HG03045 (cell line): ENCODE measurements at regions not wholly inside any gene's neighbourhood (a gene's known extent, or its start where the extent isn't known, plus 50 kb on each side); places are given as distances from the start of the nearest gene placed in this dataset.

Source experiments
- ATAC-seq: cut with Tn5 transposase; IDR thresholded peaks from one replicate; pipeline ENCODE4 v1.9.1; 2021; ENCODE audit warnings: mild to moderate bottlenecking, moderate library complexity; ENCODE audit not compliant: unreplicated experiment

DNA sequence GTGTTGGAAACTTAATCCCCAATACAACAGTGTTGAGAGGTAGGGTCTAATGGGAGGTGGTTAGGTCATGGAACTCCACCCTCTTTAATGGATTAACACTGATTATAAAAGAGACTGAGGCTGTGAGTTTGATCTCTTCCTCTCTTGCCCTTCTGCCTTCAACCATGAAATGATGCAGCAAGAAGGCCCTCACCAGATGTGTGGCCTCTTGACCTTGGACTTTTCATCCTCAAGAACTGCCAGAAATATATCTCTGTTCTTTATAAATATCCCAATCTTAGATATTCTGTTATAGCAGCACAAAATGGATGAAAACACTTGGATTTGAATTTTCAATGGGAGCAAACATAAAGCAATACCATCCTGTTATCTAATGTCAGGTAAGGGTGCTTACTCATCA lies 67.6 kb downstream of the NMUR2 start:
- ATAC-seq = no peak

DNA sequence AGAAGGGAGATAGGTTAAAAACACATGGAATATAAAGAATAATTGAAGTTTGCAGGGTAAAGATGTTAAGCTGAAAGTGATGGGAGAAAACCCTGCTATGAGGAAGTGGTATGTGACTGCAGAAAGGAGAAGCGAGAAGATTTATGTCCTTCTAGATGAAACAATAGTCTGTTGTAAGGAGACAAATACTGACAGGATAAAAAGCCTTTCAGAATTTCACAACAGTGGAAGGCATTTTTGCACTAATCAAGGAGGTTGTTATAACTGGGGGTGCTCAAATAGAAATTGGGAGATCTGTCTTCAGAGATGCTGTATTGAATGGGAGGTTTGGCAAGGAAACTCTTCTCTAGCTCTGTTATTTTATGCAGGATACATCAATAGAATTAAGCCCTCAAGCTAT lies 69.6 kb downstream of the NMUR2 start:
- ATAC-seq = no peak

DNA sequence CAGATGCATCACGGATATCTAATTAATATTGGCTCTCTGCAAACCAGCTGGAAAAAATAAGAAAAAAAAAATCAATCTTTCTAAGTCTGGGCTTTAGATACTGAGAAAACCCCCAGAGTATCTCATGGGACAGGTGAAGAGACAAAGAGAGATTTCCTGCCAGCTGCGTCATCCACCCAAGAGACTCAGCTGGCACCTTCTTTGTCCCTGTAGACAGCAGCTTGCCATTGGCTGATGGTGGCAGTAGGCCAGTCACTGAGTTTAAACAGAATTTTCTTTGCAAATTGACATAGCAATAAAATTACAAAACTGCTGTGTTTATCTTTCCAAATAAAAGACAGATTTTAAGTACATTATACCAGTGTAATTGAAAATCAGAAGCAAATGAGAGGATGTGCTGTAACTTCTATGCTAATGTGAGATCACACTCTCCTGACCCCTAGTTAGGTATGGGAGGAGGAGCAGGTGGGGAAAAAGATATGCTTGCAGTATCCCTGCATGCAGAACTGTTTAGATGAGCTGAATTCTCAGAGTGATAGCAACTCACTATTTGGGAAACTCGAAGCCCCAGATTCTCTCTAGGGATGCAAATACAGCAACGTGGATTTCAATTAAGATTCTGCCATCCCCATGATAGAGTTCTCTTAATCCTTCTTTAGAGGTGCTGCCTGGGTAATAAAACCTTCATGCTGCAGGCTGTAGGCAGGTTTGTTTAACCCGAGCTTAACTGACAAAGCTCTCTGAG lies 72.2 kb downstream of the NMUR2 start:
- ATAC-seq = no peak

DNA sequence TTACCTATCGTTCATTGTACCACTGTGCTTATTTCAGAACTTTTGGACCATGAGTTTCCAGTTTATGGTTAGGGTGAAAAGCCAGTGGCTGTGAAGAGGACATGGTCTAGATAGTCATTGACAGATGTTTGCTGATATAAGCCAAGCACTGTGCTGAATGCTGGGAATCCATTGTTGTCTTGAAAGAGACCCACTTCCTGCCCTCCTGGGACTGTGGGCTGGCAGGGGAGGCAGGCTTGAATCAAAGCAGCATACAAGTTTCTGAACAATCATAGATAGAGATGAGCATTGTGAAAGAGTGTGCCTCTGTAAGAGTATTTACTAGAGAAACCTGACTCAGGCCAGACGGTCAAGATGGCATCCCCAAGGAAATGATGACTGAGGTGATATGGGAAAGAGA lies 73.4 kb downstream of the NMUR2 start:
- ATAC-seq = no peak

DNA sequence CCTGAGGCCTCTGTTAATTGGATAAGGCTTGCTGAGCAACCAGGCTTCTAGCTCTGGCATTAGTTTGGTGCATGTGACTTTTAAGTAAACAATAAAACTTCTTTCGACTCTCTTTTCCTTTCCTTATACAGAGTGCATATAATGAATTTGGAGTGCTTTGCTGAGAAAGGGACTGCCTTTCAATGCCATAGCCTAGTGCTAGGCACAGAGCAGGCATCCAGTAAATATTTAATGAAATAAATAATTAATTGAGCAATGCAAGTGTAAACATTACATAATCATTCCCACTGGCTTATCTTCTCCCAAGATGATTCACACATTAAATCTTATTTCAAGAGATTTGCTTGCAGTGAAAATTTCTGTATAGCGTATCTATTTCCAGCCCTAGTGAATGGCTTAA lies 74.1 kb downstream of the NMUR2 start:
- ATAC-seq = no peak

DNA sequence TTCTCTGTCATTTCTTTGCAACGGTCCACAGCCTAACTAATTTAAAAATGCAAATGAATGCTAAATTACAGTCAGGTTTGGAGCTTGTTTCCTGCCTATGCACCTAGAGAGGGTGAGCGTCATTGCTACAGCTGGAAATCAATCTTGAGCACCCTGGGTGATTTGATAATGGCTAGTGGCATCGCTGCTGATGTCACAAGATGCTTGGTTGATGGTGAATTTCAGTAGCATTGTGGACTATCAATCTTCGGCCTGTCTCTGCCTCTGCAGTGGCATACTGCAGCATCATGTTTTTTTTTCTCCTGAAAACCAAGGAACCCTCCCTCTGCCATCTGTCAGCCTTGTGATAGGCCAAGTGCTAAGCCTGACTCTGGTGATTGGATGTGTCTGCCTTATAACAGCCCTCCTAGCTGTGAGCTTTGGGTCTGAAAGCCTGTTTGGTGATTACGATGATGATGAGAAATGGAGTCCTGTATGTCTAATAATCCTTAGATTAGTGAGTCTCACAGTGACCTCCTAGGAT lies 75.3 kb downstream of the NMUR2 start:
- no peak for ATAC-seq

DNA sequence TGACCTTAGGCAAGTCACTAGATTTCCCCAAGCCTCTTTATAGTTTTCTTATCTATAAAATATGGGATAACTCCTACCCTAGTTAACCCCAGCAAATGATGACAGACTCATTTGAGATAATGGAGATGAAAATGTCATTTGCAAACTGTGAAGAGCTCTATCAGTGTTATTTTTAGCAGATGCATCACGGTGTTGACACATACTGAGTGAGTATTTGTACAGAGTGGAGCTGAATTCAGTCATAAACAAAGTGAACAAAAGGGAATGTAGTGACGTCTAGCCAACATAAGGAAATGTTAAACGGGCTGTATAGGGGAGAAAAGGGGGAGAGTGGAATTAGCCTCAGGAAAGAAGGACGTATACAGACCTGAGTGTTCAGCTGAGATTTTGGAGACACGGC lies 75.9 kb downstream of the NMUR2 start:
- ATAC-seq = no peak

DNA sequence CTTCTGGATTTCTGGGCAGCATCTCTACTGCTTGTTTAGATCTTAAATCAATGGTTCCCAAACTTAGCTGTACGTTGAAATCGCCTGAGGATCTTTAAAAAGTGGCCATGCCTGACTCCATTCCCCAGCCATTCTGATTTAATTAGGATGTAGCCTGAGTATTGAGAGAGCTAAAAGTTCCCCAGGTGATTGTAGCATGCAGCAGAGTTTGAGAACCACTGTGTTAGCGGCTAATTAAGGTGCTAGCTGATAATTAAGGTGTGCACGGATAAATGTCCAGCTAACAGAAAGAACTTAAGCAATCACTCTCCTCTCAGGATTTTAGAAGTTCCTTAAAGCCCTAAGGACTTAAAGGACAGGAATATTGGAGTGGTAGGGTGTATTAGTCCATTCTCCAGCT lies 89.1 kb downstream of the NMUR2 start:
- no peak for ATAC-seq

DNA sequence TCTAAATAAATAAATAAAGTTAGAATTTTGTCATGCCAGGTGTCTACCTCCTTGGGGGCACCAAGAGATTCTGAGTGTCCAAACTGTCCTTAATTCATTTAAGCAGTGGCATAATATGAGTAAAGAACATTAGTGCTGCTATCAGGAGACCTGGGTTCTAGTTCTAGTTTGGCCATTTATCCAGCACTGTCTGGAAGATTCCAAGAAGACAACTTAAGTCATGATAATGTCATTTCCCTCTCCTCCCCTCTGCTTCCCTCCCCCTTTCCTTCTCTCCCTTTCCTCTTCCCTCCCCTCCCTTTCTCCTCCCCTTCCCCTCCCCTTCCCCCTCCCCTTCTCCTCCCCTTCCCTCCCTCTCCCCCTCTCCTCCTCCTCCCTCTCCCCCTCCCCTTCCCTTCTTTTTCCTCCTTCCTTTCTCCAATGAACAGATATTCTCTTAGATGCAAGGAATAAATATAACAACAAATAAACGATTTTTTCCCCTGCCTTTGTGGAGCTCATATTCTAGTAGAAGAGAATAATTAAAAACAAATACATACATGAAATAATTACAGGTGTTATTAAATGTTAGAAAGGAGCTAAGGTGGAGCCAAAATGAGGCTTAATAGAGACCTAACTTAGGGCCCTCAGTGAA lies 90.8 kb downstream of the NMUR2 start:
- ATAC-seq = no peak

DNA sequence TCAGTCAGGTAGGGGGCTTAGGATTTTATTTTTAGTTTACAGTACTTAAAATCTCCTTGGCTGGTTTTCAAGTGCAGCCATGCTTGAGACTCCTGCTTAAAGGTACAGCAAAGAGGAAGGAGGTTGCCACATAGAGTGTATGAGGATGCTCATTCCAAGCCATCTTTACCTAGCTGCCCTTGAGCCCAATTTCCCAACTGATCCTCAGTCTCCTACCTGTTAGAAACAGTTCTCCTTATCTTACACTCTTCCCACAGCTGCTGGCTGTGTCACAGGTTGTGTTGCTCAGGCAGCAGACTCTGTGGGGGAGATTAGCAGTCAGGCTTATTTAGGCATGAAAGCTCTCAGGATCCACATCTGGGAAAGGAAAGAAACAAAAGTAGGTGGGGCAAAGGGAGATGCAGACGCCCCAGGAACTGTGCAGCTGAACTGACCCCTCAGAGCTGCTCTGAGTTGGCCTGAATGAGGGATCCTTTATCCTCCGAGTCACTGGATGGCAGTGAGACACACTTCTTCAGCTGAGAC lies 95.1 kb downstream of the NMUR2 start:
- no peak for ATAC-seq

DNA sequence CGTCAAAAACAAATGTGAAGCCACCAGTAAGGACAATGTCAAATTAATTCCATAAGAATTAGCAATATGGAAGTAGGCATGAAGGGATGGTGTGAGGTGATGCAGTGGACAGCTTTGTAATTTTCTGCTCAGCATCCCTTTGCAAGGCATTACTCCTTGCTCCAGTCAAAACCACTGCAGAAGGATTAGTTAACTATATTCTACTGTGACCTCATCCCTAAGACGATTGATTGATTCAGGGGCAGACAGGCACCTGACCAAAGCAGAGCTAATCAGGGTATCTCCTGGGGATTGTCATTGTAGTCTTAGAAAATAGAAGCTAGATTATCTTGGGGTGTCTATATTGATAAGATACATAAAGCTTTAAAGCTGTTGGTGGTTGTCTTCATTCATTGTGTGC lies 98.7 kb downstream of the NMUR2 start:
- no peak for ATAC-seq

DNA sequence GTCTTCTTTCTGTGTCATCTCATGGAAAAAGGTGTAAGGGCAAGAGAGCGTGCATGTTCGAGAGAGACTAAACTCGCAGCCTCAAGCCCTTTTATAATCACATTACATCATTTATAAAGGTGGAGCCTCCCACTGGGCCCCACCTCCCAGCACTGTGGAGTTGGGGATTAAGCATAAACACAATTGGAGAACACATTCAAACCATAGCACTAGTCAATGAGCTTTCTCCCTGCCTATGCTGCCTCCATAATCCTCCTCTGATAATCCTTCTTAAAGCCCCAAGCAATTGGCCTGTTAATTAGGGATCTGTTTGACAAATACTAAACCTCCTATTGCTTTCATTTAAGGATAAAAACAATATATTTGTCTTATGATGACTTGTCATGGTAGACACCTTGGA lies 99.6 kb downstream of the NMUR2 start:
- ATAC-seq = no peak

DNA sequence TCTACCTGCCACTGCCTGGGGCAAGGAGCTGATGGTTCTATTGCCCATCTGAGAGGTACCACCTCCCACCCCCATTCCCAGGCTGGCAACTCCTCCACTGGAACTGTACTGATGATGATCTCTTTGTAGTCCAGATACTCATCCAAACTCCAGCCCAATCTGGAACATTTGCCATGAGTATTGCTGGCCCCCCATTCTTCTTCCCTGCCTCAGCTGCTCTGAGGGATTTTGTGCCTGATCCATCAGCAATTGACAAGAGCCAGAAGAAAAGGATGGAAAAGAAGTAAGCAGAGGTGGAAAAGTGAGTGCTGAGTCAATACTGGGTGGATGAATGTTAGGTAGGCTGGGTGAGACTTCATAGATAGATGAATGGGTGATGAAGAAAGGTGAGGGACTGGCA lies 101.2 kb downstream of the NMUR2 start:
- ATAC-seq = no peak

DNA sequence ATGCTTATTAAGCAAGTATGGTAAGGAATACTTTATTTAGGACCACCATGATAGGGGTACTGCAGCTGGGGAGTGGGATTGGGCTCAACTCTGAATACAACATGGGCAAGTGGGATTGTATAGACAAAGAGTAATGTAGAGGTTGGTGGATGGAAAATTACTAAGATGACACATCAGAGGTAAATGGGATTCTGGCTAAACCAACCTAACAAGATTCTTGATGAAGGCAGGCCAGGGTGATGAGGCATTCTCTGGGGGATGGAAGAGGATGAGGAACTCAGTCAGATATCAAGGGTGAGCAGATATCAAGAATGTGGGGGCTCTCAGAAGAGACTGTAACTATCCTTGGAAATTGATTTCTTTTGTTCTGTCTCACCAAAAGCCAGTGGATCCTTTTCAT lies 107.2 kb downstream of the NMUR2 start:
- no peak for ATAC-seq

DNA sequence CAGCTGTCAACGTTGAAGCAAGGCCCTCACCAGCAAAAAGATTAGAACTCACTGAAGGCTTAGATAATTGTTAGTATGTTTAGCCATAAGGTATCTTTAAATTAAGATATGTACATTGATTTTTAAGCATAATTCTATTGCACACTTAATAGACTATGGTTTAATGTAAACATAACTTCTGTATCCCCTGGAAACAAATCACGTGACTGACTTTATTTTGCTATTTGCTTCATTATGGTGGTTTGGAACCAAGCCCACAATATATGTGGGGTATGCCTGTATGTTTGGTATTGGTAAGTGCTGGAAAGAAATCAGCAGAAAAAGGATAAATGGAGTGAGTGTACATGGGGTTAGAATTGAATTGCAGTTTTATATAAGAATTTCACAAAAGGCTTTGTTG lies 111.9 kb downstream of the NMUR2 start:
- no peak for ATAC-seq

DNA sequence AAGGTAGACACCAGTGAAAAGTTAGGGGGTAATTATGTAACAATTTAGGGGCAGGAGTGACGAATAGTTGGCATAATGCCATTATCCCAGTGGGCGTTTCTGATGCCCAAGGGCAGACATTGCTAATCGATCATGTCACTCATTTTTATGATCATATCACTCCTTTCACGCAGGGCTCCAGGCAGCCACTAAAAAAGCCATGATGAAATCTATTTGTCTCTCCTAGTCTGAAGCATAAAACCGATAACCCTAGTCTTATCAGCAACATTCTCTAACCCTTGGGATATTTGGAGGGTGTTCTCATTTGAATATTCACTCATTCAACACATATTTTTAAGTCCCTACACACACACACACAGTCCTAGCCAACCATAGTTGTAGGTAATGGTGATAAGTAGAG lies 114.9 kb downstream of the NMUR2 start:
- no peak for ATAC-seq

DNA sequence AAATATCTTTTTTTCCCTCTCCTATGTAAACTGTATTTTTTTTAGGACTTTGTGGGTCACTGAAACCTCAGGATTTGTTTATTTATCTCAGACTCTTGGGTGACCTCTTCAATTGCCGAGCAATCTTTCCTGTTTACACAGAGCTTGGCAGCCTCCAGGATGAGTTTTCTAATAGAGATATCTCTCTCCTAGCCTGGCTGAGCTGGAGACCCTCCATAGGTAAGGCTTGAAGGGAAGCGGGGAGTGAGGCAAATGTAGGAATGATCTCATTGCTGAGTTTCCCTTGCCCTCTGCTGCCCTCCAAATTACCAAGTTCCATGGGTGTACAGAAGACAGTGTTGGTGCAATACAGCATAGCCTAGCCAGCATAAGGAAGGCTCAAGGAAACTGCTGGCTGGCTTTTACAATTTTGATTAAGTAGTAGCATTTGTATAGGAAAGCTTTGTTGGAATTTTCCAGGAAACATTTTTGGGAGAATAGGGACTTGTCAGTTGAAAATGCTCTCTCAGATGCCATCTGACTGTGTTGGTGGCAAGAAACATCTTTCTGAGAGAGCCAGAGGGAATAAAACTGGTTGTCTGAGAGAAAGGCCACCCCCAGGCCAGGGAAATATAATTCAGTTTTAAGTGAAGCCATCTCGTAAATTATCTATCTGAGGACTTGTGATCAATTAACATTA lies 116.0 kb downstream of the NMUR2 start:
- no peak for ATAC-seq

DNA sequence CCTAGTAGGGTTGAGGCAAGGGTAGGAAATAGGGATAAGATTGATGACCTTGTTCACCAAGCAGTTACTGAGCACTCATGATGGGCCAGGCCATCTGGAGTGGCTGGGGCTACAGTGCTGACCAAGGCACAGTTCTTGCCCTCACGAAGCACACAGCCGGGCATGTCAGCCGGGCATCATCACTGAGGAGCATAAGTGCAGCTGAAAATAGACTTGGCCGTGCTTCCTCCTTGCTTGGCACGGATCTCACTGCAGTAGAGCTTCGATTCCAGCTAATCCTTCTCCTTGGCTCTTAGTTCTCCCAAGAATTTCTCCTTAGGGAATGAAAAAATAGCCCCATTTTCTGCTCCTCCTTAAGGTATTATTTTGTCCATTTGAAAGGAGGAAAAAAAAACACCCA lies 116.6 kb downstream of the NMUR2 start:
- no peak for ATAC-seq

DNA sequence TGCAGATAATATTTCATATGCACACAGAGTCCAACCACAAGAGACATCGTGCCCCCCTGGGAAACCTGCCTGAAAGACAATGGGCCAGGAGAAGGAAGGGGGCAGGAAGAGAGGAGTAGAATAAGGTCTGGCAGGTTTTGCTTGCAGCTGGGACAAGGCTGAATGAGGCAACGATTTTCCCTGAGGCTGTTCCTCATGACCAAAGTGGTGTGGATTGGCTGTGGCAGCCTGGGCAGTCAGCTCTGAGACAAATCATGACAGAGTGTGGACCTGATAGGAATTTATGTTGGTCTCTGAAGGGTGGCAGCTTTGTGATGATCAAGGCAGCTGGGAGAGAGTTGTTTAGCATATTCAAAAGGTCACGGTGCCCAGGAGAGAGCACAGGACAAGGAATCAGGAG lies 119.3 kb downstream of the NMUR2 start:
- no peak for ATAC-seq

DNA sequence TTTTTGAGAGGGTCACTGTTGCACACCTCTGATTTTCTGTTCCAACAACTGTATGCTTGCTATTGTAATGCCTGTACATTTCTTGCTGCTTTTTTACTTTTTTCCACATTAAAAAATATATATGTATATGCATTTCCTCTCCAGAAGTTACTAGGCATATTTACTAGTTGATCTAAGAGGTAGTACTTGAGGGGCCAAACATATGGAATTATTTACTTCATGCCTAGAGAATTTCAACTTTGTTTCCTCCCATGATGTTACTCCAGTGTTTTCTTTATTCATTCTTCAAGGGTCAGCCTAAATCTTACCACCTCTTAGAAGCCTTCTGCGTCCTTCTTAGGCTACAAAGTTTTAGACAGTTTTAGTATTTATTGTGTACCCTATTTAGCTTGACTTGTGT lies 122.7 kb downstream of the NMUR2 start:
- ATAC-seq = no peak

DNA sequence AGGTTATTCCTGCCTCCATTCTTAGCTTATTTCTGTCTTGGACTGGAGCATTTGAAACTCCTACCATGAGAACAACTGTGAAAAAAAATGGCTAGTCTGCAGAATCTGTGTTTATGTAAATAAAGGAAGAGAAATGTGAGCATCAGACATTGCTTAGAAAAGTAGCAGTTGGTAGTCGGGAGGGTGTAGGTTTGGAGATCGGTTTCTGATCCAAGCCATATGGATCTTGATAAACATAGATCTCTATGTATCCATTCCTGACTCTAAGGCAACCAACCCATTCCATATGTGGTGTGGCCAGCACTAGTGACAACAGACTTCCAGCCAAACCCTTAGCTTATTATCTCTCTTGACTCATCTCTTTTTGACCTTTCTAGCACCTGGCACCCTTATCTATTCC lies 127.1 kb downstream of the NMUR2 start:
- no peak for ATAC-seq

DNA sequence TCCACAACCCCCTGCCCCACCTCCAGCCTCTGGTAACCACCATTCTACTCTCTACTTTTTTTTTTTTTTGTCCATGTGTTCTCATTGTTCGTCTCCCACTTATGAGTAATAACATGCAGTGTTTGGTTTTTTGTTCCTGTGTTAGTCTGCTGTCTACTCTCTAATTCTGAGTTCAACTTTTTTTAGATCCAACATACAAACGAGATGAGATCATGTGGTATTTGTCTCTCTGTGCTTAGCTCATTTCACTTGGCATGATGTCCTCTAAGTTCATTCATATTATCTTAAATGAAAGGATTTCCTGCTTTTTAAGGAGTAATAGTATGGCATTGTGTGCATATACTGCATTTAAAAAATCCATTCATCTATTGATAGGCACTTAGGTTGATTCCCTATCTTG lies 130.9 kb downstream of the NMUR2 start:
- no peak for ATAC-seq
